KMS-11 (cell line): ENCODE measurements at regions not wholly inside any gene's neighbourhood (a gene's known extent, or its start where the extent isn't known, plus 50 kb on each side); places are given as distances from the start of the nearest gene placed in this dataset.

ENCODE experiments used
- H2AFZ ChIP-seq: fragments of 200-600 bp; sonication (generic); 2 replicates; pipeline ENCODE4 v1.6.1; 2016; ENCODE audit warnings: antibody characterized with exemption, mixed run types, low read depth
- H3K27ac ChIP-seq: fragments of 200-600 bp; sonication (generic); 2 replicates; pipeline ENCODE4 v1.6.1; 2016; ENCODE audit warnings: mild to moderate bottlenecking, mixed run types
- H3K27me3 ChIP-seq: fragments of 200-600 bp; sonication (generic); 2 replicates; pipeline ENCODE4 v1.6.1; 2017; ENCODE audit warnings: mild to moderate bottlenecking, low read depth, mixed run types, moderate library complexity; ENCODE audit not compliant: insufficient read depth
- H3K36me3 ChIP-seq: fragments of 200-600 bp; sonication (generic); 2 replicates; pipeline ENCODE4 v1.6.1; 2017; ENCODE audit warnings: mild to moderate bottlenecking, mixed run types; ENCODE audit not compliant: insufficient read depth
- H3K4me1 ChIP-seq: fragments of 200-600 bp; sonication (generic); 2 replicates; pipeline ENCODE4 v1.6.1; 2016; ENCODE audit warnings: mild to moderate bottlenecking, low read depth, mixed run types; ENCODE audit not compliant: poor library complexity, severe bottlenecking
- H3K4me2 ChIP-seq: fragments of 200-600 bp; sonication (generic); 2 replicates; pipeline ENCODE4 v1.7.0; 2016; ENCODE audit warnings: mild to moderate bottlenecking, mixed run types
- H3K4me3 ChIP-seq: fragments of 200-600 bp; sonication (generic); IDR thresholded peaks from 2 replicates; pipeline ENCODE4 v1.6.1; 2017; ENCODE audit warnings: low read depth, low read length, mixed read lengths; ENCODE audit not compliant: insufficient read depth
- H3K79me2 ChIP-seq: fragments of 200-600 bp; sonication (generic); 2 replicates; pipeline ENCODE4 v1.6.1; 2016; ENCODE audit warnings: low read depth, mixed run types; ENCODE audit not compliant: insufficient read depth
- H3K9ac ChIP-seq: fragments of 200-600 bp; sonication (generic); 2 replicates; pipeline ENCODE4 v1.6.1; 2016; ENCODE audit warnings: mild to moderate bottlenecking, mixed run types
- H4K20me1 ChIP-seq: fragments of 200-600 bp; sonication (generic); 2 replicates; pipeline ENCODE4 v1.6.1; 2016; ENCODE audit warnings: mild to moderate bottlenecking, mixed run types; ENCODE audit not compliant: insufficient read depth
- TF ChIP-seq, protein P1 (sequence below): fragments of 200-600 bp; sonication (generic); conservative IDR thresholded peaks from 2 replicates; pipeline ENCODE4 v1.6.1; 2017; ENCODE audit warnings: low read depth, mild to moderate bottlenecking, antibody characterized with exemption, low read length, moderate library complexity, mixed read lengths

DNA sequence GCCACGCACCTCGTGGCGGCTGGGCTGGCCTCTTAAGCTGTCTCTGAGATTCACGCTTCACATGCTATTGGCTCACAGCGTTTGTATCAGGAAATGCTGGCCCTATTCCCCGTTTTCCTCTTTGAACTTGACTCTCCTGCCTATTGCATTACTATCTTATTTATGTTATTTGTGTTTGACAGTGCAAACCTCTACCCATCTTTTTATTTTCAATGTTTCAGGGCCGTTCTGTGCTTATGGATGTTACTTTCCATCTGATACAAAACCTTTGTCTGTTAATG, 149.9 kb upstream of the TWIST2 start:
- TF ChIP-seq, protein P1, sequence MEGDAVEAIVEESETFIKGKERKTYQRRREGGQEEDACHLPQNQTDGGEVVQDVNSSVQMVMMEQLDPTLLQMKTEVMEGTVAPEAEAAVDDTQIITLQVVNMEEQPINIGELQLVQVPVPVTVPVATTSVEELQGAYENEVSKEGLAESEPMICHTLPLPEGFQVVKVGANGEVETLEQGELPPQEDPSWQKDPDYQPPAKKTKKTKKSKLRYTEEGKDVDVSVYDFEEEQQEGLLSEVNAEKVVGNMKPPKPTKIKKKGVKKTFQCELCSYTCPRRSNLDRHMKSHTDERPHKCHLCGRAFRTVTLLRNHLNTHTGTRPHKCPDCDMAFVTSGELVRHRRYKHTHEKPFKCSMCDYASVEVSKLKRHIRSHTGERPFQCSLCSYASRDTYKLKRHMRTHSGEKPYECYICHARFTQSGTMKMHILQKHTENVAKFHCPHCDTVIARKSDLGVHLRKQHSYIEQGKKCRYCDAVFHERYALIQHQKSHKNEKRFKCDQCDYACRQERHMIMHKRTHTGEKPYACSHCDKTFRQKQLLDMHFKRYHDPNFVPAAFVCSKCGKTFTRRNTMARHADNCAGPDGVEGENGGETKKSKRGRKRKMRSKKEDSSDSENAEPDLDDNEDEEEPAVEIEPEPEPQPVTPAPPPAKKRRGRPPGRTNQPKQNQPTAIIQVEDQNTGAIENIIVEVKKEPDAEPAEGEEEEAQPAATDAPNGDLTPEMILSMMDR = no peak
- H3K27me3 ChIP-seq = peaks cover 5% of the 10 kb centered on the region; the same call in 1 of the 2 replicates
- H4K20me1 ChIP-seq = no peaks in the 10 kb centered on the region
- H3K9ac ChIP-seq = no peak overlapping the region
- no peaks in the 10 kb centered on the region for H3K79me2 ChIP-seq
- no peak overlapping the region for H3K27ac ChIP-seq
- no peaks in the 10 kb centered on the region for H3K36me3 ChIP-seq
- H3K4me3 ChIP-seq = no peak overlapping the region
- no peak overlapping the region for H2AFZ ChIP-seq
- no peaks in the 10 kb centered on the region for H3K4me1 ChIP-seq
- H3K4me2 ChIP-seq = no peak overlapping the region

DNA sequence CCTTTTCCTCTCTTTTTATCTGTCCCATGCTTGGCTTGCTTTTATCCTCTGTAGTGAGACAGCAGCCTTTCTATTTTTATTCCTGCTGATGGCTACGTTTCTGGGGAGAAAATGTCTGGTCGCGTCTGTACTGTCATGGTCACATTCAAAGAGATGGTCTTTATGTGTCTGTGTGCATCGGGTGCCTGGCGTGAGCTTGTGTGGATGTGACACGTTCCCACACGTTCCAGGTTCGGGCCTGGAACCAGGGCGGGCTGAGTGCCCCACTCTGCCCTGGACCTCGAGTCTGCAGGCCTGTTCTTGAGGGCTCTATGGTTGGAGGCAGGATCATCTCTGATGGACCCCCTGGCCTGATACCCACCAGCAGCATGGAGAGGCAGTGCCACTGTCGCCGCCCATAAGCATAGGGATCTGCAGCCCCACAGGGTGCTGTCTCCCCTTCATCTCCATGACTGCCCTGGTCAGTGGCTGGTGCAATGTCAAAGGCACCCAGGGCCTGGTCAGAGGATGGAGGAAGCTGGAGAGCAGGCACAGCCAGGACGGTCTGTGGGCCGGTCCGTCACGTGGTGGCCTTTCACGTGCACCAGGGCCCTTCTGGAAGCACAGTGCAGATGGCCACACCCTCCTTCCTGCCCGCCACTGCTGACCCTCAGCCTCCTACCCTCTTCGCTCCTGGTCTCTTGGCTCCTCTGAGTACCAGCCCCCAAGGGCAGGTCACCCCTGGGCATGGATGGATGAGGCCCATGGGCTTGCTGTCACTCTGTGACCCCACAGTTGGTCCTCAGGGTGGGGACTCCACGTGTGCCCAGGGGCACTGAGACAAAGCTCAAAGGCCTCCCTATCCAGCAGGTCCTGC, 149.2 kb upstream of the TWIST2 start:
- H3K27me3 ChIP-seq = peaks cover 5% of the 10 kb centered on the region; the same call in 1 of the 2 replicates
- no peak overlapping the region for H3K9ac ChIP-seq
- H3K4me1 ChIP-seq = no peaks in the 10 kb centered on the region
- no peaks in the 10 kb centered on the region for H3K79me2 ChIP-seq
- H3K4me3 ChIP-seq = no peak overlapping the region
- no peak overlapping the region for H3K27ac ChIP-seq
- no peaks in the 10 kb centered on the region for H3K36me3 ChIP-seq
- H3K4me2 ChIP-seq = no peak overlapping the region
- TF ChIP-seq, protein P1 = no peak
- no peak overlapping the region for H2AFZ ChIP-seq
- H4K20me1 ChIP-seq = no peaks in the 10 kb centered on the region

DNA sequence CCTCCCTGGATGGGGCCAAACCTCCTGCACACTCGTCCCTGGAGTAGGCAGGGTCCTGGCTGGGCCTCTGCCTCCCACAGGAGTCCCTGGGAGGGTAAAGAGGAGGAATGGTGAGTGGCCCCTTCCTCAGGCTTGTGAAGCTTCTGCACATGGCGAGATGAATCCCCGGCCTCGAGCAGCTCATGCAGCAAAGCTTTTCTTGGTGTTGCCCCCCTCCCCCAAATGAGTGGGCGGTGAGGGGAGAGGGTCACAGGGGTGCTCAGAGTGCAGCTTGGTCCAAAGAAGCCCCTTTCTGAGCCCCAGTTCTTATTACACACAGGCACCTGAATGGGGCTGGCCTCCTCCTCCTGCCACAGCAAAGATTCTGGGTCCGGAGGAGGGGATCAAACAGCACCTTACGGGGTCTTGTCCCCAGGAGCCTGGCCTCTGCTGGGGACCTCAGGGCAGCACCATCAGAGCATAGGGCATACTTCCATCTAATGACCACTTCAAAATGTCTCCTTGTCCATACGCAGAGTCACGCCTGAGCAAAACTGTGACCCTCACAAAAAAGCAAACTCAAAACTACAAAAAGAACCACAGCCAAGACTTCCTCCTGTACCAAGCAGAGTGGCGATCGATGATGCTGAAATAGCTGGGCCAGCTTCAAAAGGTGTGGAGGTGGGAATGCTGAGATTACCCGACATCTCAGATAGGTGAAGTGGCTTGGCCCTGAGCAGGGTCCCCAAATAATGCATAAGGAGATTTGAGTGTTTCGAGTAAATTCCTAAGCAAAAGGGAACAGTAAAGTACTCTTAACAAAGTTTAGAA, 148.4 kb upstream of the TWIST2 start:
- H2AFZ ChIP-seq = no peak overlapping the region

DNA sequence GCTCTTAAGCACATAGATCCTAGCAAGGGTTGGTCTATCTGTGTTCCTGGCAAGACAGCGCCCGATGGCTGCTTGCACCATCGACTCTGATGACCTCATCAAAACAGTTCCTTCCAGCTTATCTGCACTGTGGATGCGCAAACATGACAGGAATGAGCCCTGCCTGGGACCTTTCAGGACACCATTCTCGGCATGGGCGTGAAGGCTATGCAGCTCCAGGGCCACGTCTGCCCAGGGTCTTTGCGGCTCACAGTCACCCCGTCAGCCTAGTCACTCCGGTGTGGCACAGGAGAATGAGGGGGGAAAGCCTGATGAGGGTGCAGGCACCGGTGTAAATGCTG, 147.8 kb upstream of the TWIST2 start:
- TF ChIP-seq, protein P1 = no peak
- Histone ChIP-seq H3K9ac (no peak overlapping the region), H3K27ac (no peak overlapping the region), H3K79me2 (no peaks in the 10 kb centered on the region), H2AFZ (no peak overlapping the region), H3K4me2 (no peak overlapping the region), H4K20me1 (no peaks in the 10 kb centered on the region), H3K36me3 (no peaks in the 10 kb centered on the region), H3K4me3 (no peak overlapping the region), H3K27me3 (no peaks in the 10 kb centered on the region; the same call in 1 of the 2 replicates), H3K4me1 (no peaks in the 10 kb centered on the region)

More for the DNA sequence above, 148.4 kb upstream of the TWIST2 start:
- no peaks in the 10 kb centered on the region for H3K36me3 ChIP-seq
- TF ChIP-seq, protein P1 = no peak
- no peaks in the 10 kb centered on the region; the same call in 1 of the 2 replicates for H3K27me3 ChIP-seq
- no peak overlapping the region for H3K9ac ChIP-seq
- H3K4me1 ChIP-seq = no peaks in the 10 kb centered on the region
- no peaks in the 10 kb centered on the region for H3K79me2 ChIP-seq
- H4K20me1 ChIP-seq = no peaks in the 10 kb centered on the region
- no peak overlapping the region for H3K4me3 ChIP-seq
- H3K4me2 ChIP-seq = no peak overlapping the region
- H3K27ac ChIP-seq = no peak overlapping the region
